Amygdala (tissue), 56 donors: ENCODE measurements at regions not wholly inside any gene's neighbourhood (a gene's known extent, or its start where the extent isn't known, plus 50 kb on each side); places are given as distances from the start of the nearest gene placed in this dataset.

Source experiments
- DNase-seq, 56 donors: peaks; one replicate each; lab custom pipeline; 2025; lab: John Stamatoyannopoulos, UW

DNA sequence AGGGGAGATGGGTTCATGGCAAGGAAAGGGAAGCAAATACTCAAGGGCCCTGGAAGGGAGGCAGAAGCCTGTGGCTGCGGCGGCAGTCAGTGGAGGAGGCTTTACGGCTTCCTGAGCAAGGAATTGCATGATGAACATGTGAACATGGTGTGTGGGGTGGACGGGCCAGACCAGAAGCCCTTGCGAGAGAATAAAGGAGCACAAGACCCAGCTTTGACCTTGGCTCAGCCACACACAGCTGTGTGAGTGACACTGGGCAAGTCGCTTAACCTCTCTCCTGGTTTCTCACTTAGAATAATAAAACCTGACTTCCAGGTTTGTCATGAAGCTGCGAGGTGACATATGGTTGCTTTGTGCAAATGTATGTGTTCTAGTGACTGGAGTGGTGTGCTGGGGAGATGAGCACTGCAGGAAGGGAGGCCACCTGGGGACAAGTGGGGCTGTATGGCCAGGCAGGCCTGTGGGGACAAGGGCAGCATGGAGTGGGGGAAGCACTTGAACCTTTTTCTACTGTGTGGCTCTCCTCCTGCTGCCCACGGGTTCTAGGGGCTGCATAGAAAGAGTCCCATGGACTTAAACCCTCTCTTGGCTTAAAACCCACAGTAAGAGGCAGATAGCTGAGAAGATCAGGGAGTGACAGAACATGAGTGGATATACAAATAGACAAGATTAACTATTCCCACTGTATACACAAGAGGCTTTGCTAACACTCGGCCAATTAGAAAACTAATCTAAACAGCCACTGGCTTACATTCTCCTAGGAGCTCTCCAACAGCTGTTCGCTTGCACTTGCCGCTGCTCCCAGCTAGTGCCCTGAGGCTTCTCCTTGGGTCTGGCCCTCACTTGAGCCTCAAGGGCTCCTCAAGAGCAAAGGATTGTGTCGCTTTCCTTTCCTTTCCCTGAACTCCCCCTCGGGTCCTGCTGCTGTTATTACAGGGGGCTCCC lies 67.3 kb upstream of the CDON start:
- no peak for DNase-seq

GRCh38 chr11:126127898-126128297 lies 65.2 kb upstream of the CDON start:
- no peak for DNase-seq

GRCh38 chr11:126127284-126127845 lies 64.7 kb upstream of the CDON start:
- no peak for DNase-seq

- no peak for DNase-seq
Observed at GRCh38 chr11:126124231-126124661, 61.6 kb upstream of the CDON start.

DNA sequence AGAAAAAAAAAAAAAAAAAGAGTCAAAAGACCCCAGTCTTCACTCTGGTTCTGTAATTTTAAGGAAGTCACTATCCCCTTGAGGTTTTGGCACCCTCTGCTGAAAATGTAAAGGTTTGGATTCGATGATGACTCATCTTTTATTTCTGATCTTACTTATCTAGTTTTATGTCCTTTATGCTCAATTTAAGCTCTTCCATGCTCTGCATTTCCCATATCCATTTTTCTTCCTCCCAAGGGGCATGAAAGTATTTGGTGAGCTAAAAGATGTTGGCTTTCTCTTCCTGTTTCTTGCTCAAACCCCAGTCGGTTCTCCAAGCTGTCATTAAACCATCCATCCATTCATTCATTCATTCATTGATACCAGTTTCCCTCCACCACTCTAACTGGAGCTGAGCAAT lies 61.0 kb upstream of the CDON start:
- DNase-seq, result no peak

DNA sequence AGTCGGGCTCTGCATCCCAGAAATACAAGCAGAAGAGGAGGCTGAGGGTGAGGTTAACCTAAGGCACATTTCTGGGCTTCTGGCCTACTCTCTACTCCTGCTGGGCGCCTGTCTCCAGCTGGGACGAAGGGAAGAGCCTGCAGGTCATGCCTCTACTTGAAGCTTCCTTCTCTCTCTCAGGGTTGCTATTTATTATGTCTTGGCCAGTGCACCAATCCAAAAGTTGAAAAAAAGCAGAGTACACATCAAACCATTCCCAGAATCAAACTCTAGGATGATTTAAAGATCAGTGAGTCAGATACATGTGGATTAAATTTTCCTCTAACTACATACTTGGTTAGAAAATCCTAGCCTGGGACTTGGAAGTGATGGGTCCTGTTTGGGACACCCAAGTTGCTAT lies 60.2 kb upstream of the CDON start:
- no peak for DNase-seq

DNA sequence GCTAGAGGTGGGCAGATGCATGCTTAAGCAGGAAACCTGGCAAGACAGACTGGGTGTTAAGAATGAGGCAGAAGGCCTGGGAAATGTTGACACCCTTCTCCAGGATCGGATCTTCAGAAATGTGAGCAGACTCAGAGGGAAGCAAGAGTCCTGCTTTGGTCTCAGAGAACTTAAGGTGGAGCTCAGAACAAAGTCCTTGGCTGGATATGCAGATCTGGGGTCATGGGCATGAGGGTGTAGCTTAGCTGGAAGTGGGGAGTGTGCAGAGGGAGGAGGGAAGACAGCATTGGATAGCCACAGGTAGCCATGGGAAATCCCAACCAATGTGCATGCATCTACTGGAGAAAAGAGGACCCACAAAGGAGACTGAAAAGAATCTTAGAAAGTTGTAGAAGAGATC lies 58.6 kb upstream of the CDON start:
- DNase-seq, result no peak

DNA sequence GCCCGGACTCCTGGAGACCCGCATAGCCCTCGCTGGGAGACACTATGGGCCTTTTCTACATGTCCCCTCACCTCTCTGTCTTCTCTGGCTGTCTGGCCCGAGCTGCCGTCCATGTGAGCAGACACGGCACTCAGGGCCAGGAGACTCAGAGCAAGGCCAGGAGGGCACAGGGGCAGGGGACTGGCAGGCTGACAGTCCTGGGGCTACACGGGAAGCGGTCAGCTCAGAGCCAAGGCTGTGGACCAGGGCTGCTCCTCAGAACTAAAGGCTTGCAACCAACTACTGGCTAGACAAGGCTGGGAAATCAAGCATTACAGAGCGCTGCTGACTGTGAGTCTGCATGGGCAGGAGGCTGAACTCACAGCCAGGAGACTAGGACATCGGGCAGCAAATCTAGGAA lies 56.1 kb upstream of the CDON start:
- peak in 8 of 56 donors; percentile 7 to 49 (median 23) for DNase-seq

DNA sequence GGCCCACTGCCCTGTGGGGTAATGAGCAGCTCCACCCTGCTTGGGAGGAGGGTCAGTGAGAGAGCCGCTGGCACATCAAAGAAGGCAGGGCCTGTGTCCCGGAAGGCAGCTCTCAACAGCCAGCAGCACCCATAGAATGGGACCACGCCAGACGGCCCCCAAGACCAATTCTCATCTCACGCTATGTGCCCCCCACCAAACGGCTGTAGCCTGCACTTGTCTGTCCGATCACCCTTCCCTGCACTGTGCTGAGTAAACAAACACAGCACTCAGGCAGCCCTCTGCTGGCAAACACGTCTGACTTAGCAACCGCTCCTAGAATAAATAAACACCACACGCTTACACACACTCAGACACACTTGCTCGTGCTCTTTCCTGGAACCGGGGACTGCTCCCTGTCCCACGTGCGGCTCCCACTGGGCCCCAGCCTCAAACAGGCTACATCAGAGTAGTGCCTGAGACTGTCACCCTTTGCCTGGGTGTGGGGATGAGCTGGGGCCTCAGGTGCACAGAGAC lies 53.2 kb upstream of the CDON start:
- DNase-seq, result peak in 10 of 56 donors; percentile 7 to 36 (median 18)

GRCh38 chr11:126115127-126115495 lies 52.4 kb upstream of the CDON start:
- DNase-seq, result peak in 2 of 56 donors; percentile 11 to 18

DNA sequence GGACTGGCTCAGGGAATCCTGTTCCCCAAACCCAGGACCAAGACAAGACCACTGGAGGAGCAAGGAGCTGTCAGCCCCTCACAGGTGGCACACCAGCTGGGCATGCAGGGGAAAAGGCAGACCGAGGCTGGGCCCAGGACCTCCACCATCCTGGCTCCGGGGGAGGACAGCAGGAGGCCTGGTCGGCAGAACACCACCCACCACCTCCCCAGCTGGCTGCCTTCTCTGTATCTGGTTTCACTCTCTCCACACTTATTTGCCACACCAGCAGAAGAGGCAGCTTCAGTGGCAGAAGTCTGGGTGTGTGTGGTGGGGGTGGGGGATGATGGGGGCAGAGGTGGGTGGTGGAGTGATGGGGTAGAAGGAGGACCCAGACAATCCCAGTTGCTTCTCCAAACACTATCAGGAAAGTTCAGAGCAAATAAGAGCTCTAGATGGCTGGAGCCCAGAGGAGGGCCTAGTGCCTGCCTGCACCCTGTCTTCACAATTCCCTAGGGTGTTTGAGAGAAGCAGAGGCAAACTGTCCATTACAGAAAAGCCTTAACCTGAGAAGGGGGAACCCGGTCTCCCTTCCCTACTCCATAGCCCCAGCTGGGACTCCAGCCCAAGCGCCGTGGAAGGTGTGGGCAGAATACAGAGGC lies 51.9 kb upstream of the CDON start:
- no peak for DNase-seq

- no peak for DNase-seq
Observed at GRCh38 chr11:126113963-126114362, 51.3 kb upstream of the CDON start.

GRCh38 chr11:126113515-126113957 lies 50.9 kb upstream of the CDON start:
- DNase-seq, result no peak

- DNase-seq, result no peak
Observed at GRCh38 chr11:126113012-126113411, 50.3 kb upstream of the CDON start.

GRCh38 chr11:126112547-126112946 lies 49.9 kb upstream of the CDON start:
- DNase-seq, result no peak
